Keratinocyte (primary cell): ENCODE measurements at regions not wholly inside any gene's neighbourhood (a gene's known extent, or its start where the extent isn't known, plus 50 kb on each side); places are given as distances from the start of the nearest gene placed in this dataset.

Experiments
- DNase-seq: peaks from one replicate; pipeline ENCODE4 v3.0.0-alpha.2; 2011; ENCODE audit warnings: low read depth, missing footprints, low spot score
- FAIRE-seq: peaks from 2 replicates; lab custom pipeline; 2011; peaks lifted over from hg19 to GRCh38; lab: Jason Lieb, UNC
- H2AFZ ChIP-seq: 2 replicates; pipeline ENCODE4 v1.6.0; 2012; ENCODE audit warnings: low read length, control low read depth, inconsistent platforms; ENCODE audit not compliant: control insufficient read depth
- H3K27ac ChIP-seq: 2 replicates; pipeline ENCODE4 v1.5.1; 2011; ENCODE audit warnings: low read length; ENCODE audit not compliant: control insufficient read depth, insufficient read depth
- H3K27me3 ChIP-seq: 3 replicates; pipeline ENCODE4 v1.6.0; 2011; ENCODE audit warnings: low read length; ENCODE audit not compliant: control insufficient read depth, insufficient read depth; ENCODE audit errors: extremely low read depth
- H3K36me3 ChIP-seq, 2 experiments: 2 replicates in 1 of 2; 3 replicates in 1 of 2; pipeline ENCODE4 v1.5.1; 2011; ENCODE audit warnings: low read length in 2 of 2, mild to moderate bottlenecking in 1 of 2; ENCODE audit not compliant: control insufficient read depth in 2 of 2, insufficient read depth in 2 of 2; ENCODE audit errors: extremely low read depth in 1 of 2
- H3K4me1 ChIP-seq: 3 replicates; pipeline ENCODE4 v1.5.1; 2011; ENCODE audit warnings: low read length; ENCODE audit not compliant: control insufficient read depth, insufficient read depth; ENCODE audit errors: extremely low read depth
- H3K4me2 ChIP-seq: 3 replicates; pipeline ENCODE4 v1.6.0; 2011; ENCODE audit warnings: low read depth, low read length; ENCODE audit not compliant: control insufficient read depth, insufficient read depth; ENCODE audit errors: extremely low read depth
- H3K4me3 ChIP-seq, 3 experiments: fragments of 200-600 bp in 1 of 3; sonication (generic) in 1 of 3; 2 replicates in 2 of 3; 3 replicates in 1 of 3; pipeline ENCODE4 v1.5.1; 2011 to 2016; ENCODE audit warnings: low read length in 3 of 3, mild to moderate bottlenecking in 3 of 3, control low read depth in 2 of 3, inconsistent platforms in 1 of 3, low read depth in 1 of 3, mixed read lengths in 1 of 3, mixed run types in 1 of 3, moderate library complexity in 1 of 3; ENCODE audit not compliant: control insufficient read depth in 2 of 3, insufficient read depth in 2 of 3; ENCODE audit errors: extremely low read depth in 1 of 3
- H3K79me2 ChIP-seq: 2 replicates; pipeline ENCODE4 v1.6.0; 2012; ENCODE audit warnings: low read length; ENCODE audit not compliant: control insufficient read depth, insufficient read depth
- H3K9ac ChIP-seq: 3 replicates; pipeline ENCODE4 v1.6.0; 2011; ENCODE audit warnings: low read length; ENCODE audit not compliant: control insufficient read depth, insufficient read depth; ENCODE audit errors: extremely low read depth
- H3K9me1 ChIP-seq: 3 replicates; pipeline ENCODE4 v1.6.0; 2011; ENCODE audit warnings: low read length; ENCODE audit not compliant: control insufficient read depth, insufficient read depth; ENCODE audit errors: extremely low read depth
- H3K9me3 ChIP-seq: 2 replicates; pipeline ENCODE4 v1.5.1; 2012; ENCODE audit warnings: low read depth, low read length; ENCODE audit not compliant: control insufficient read depth
- H4K20me1 ChIP-seq: 3 replicates; pipeline ENCODE4 v1.6.0; 2011; ENCODE audit warnings: low read length; ENCODE audit not compliant: control insufficient read depth, insufficient read depth; ENCODE audit errors: extremely low read depth
- CTCF ChIP-seq, 3 experiments: IDR thresholded peaks in 1 of 3; conservative IDR thresholded peaks in 1 of 3; optimal IDR thresholded peaks in 1 of 3; 2 replicates in 2 of 3; 3 replicates in 1 of 3; pipeline versions ENCODE3 to v1.5.1; 2011; ENCODE audit warnings: low read length in 3 of 3, mild to moderate bottlenecking in 3 of 3, moderate library complexity in 2 of 3, control low read depth in 1 of 3, inconsistent platforms in 1 of 3; ENCODE audit not compliant: insufficient read depth in 2 of 3; ENCODE audit errors: extremely low read depth in 1 of 3
- EZH2 ChIP-seq: IDR thresholded peaks from one replicate; pipeline ENCODE4 v1.6.1; 2012; ENCODE audit warnings: inconsistent platforms, mild to moderate bottlenecking, low read length, moderate library complexity
- dilution Hi-C: fragments of 300-500 bp; cut with MboI; formaldehyde crosslinking; loops from one replicate; pipeline ENCODE4 v1.7.0; 2020; ENCODE audit warnings: low sequenced_read_pairs; ENCODE audit not compliant: extremely low pct_ligation_motif_present

GRCh38 chr5:136906545-136906944 is 541.2 kb upstream of the TRPC7 start:
- H3K9me1 ChIP-seq = no peaks in the 10 kb centered on the region
- no peaks in the 10 kb centered on the region for H3K4me1 ChIP-seq
- no peak overlapping the region for H3K9ac ChIP-seq
- DNase-seq = no peak
- no peak for FAIRE-seq
- TF ChIP-seq EZH2 = no peak
- no peak for TF ChIP-seq CTCF (optimal IDR thresholded peaks at IDR 0.05 in 1 of 3, IDR thresholded peaks at IDR 0.05 in 1 of 3, conservative IDR thresholded peaks at IDR 0.05 in 1 of 3; ENCODE audit: extremely low read depth in 1 of 3, insufficient read depth in 2 of 3, low read length in 3 of 3)
- H3K4me3 ChIP-seq = no peak overlapping the region
- H3K27me3 ChIP-seq = no peaks in the 10 kb centered on the region
- no peak overlapping the region for H3K4me2 ChIP-seq
- H3K79me2 ChIP-seq = no peaks in the 10 kb centered on the region
- no peak overlapping the region for H2AFZ ChIP-seq
- H4K20me1 ChIP-seq = no peaks in the 10 kb centered on the region
- no peak overlapping the region for H3K27ac ChIP-seq
- no peaks in the 10 kb centered on the region for H3K9me3 ChIP-seq
- H3K36me3 ChIP-seq = no peaks in the 10 kb centered on the region
- dilution Hi-C loops = no loop called here

GRCh38 chr5:136905571-136905970 is 540.2 kb upstream of the TRPC7 start:
- no peaks in the 10 kb centered on the region for H3K4me1 ChIP-seq
- H3K79me2 ChIP-seq = no peaks in the 10 kb centered on the region
- H2AFZ ChIP-seq = no peak overlapping the region
- no peak overlapping the region for H3K9ac ChIP-seq
- H3K9me1 ChIP-seq = no peaks in the 10 kb centered on the region
- H3K4me2 ChIP-seq = no peak overlapping the region
- FAIRE-seq = no peak
- no peak for DNase-seq
- H3K27me3 ChIP-seq = no peaks in the 10 kb centered on the region
- TF ChIP-seq CTCF (optimal IDR thresholded peaks at IDR 0.05 in 1 of 3, IDR thresholded peaks at IDR 0.05 in 1 of 3, conservative IDR thresholded peaks at IDR 0.05 in 1 of 3; ENCODE audit: extremely low read depth in 1 of 3, insufficient read depth in 2 of 3, low read length in 3 of 3) (no peak), EZH2 (no peak)
- no peaks in the 10 kb centered on the region for H3K36me3 ChIP-seq
- no peaks in the 10 kb centered on the region for H4K20me1 ChIP-seq
- no peak overlapping the region for H3K4me3 ChIP-seq
- dilution Hi-C loops = no loop called here
- H3K9me3 ChIP-seq = no peaks in the 10 kb centered on the region
- no peak overlapping the region for H3K27ac ChIP-seq
